ENCODE measurements at regions not wholly inside any gene's neighbourhood (a gene's known extent, or its start where the extent isn't known, plus 50 kb on each side); places are given as distances from the start of the nearest gene placed in this dataset.

DNA sequence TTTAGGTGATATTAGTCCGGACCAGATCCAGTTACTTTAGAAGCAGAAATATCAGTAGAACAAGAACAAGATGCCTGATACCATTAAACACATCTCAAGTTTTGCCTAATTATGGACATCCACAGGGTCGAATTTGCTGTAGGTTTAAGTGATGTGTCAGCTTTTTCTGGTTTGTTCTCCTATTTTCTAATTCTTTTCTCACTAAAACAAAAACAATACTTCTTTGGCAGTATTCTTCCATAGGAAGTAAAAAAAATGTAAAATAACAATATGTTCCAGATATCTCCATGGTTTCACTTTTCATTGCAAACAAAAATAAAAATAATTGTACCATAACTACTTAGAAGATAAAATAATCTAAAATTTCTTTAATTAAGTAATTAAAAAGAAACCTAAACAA, 265.7 kb downstream of the SHOX2 start:
- TF ChIP-seq TAF1 (IDR thresholded peaks at IDR 0.05; ENCODE audit: low read depth, low read length): no peak
- TF ChIP-seq POLR2AphosphoS5 (IDR thresholded peaks at IDR 0.05; ENCODE audit: low read depth, low read length): no peak
- no peak for TF ChIP-seq POLR2A (IDR thresholded peaks at IDR 0.05; ENCODE audit: low read depth, low read length)
- TF ChIP-seq SPI1 (IDR thresholded peaks at IDR 0.05; ENCODE audit: low read depth, low read length): no peak
- TF ChIP-seq PAX5 (IDR thresholded peaks at IDR 0.05; ENCODE audit: insufficient read depth, low read length, severe bottlenecking): no peak
- TF ChIP-seq POU2F2 (IDR thresholded peaks at IDR 0.05; ENCODE audit: low read depth, low read length): no peak

All from GM12891 (cell line).